ENCODE measurements at regions not wholly inside any gene's neighbourhood (a gene's known extent, or its start where the extent isn't known, plus 50 kb on each side); places are given as distances from the start of the nearest gene placed in this dataset.
"Not testable (repeated sequence)": the region's sequence is repeated elsewhere in the genome, so short reads cannot be mapped to it uniquely, and the experiment has no call there.

DNA sequence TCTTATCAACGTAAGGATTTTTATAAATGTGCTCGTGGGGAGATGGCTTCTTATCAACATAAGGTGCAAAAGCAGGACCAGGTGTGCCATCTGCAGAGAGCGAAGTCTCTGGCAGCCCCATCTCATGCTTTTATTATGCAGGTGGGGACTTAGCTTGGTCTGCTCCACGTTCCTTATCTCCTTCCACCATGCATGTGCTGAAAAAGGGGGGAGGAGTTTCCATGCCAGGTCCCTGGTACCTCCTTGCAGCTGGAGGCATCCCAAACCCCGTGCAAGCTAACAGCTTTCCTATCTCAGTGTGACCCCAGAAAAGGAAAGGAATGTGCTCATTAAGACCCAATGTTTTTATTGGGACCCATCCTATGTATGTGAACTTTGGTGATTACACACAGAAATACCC lies 608.5 kb downstream of the TMEM121 start:
- no peak overlapping the region for H3K4me3 ChIP-seq (ENCODE audit: low read depth, low read length)
- no peak for DNase-seq (ENCODE audit: low read depth)
- TF ChIP-seq, protein P1, sequence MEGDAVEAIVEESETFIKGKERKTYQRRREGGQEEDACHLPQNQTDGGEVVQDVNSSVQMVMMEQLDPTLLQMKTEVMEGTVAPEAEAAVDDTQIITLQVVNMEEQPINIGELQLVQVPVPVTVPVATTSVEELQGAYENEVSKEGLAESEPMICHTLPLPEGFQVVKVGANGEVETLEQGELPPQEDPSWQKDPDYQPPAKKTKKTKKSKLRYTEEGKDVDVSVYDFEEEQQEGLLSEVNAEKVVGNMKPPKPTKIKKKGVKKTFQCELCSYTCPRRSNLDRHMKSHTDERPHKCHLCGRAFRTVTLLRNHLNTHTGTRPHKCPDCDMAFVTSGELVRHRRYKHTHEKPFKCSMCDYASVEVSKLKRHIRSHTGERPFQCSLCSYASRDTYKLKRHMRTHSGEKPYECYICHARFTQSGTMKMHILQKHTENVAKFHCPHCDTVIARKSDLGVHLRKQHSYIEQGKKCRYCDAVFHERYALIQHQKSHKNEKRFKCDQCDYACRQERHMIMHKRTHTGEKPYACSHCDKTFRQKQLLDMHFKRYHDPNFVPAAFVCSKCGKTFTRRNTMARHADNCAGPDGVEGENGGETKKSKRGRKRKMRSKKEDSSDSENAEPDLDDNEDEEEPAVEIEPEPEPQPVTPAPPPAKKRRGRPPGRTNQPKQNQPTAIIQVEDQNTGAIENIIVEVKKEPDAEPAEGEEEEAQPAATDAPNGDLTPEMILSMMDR (conservative IDR thresholded peaks at IDR 0.05; ENCODE audit: low read depth, low read length) = no peak

DNA sequence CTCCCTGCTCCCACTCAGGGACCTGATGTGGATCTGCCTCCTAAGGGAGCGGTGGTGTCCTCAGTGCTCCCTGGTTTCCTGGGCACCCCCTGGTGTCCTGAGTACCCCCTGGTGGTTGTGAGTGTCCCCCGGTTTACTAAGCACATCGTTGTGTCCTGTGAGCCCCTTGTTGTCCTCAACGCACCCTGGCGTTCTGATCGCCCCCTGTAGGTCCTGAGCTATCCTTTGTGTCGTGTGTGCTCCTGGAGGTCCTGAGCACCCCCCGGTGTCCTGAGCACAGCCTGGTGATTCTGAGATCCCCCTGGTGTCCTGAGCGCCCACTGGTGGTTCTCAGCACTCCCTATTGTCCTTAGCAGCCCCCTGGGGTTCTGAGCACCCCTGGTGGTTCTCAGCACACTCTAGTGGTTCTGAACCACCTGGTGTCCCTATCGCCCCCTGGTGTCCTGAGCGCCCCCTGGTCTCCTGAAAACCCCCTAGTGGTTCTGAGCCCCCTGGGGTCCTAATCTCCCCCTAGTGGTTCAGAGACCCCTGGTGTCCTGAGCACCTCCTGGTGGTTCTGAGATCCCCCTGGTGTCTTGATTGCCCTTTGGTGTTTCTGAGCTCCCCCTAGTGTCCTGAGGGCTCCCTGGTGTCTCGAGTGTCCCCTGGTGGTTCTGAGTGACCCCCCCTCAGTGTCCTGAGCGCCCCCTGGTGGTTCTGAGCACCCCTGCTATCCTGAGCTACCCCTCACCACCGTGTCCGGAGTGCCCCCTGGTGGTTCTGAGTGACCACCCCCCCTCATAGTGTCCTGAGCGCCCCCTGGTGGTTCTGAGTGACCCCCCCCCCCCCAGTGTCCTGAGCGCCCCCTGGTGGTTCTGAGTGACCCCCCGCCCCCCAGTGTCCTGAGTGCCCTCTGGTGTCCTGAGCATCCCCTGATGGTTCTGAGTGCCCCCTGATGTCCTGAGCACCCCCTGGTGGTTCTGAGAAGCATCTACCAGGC lies 615.1 kb downstream of the TMEM121 start:
- DNase-seq (ENCODE audit: low read depth) = no peak
- TF ChIP-seq, protein P1 (conservative IDR thresholded peaks at IDR 0.05; ENCODE audit: low read depth, low read length) = no peak

DNA sequence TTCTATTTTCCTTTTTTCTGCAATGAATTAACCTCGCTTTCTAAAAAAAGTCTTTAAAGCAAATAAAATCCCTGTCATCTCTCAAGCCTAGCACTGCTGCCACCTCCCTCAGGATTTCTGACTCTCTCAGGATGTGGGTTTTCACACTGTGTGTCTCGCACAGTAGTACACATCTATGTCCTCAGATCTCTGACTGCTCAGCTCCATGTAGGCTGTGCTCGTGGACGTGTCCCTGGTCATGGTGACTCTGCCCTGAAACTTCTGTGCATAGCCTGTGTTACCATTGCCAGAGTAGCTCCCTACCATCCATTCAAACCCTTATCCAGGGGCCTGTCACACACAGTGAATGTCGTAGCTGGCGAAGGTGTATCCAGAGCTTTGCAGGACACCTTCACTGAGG lies 619.3 kb downstream of the TMEM121 start:
- not testable (repeated sequence) for H3K4me3 ChIP-seq (ENCODE audit: low read depth, low read length); DNase-seq (ENCODE audit: low read depth)

More for the DNA sequence above, 615.1 kb downstream of the TMEM121 start:
- no peak overlapping the region for H3K4me3 ChIP-seq (ENCODE audit: low read depth, low read length)

DNA sequence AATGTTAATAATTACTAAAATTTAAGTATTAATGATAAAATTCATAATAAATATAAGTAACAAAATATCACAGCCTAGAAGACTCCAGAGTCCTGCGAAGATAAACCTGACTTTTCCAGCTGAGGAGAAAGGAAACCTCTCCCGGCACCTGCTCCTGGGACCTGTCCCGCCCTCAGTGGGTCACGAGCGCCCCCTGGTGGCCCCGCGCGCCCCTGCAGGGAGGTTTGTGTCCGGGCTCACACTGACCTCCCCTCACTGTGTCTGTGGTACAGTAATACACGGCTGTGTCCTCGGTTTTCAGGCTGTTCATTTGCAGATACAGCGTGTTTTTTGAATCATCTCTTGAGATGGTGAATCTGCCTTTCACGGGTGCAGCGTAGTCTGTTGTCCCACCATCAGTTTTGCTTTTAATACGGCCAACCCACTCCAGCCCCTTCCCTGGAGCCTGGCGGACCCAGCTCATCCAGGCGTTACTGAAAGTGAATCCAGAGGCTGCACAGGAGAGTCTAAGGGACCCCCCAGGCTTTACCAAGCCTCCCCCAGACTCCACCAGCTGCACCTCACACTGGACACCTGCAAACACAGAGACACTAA lies 627.1 kb downstream of the TMEM121 start:
- DNase-seq (ENCODE audit: low read depth); H3K4me3 ChIP-seq (ENCODE audit: low read depth, low read length): not testable (repeated sequence)
- TF ChIP-seq, protein P1 (conservative IDR thresholded peaks at IDR 0.05; ENCODE audit: low read depth, low read length) = peak; percentile 71

DNA sequence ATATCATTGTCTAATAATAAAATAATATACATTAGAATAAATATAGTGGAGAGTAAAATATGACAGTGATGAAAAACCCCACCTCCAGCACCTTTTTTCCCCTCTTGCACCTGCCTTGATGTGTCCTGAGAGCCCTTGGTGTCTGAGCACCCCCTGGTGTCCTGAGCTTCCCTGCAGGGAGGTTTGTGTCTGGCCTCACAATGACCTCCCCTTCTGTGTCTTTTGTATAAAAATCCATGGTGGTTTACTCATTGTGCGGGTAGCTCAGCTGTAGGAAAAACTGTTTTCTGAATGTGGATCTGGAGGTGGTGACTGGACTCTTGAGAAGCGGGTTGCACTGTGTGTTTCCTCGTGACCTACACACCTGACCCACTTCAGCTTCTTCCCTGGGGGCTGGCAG lies 636.9 kb downstream of the TMEM121 start:
- TF ChIP-seq, protein P1 (conservative IDR thresholded peaks at IDR 0.05; ENCODE audit: low read depth, low read length) = no peak
- no peak overlapping the region for H3K4me3 ChIP-seq (ENCODE audit: low read depth, low read length)
- no peak for DNase-seq (ENCODE audit: low read depth)

DNA sequence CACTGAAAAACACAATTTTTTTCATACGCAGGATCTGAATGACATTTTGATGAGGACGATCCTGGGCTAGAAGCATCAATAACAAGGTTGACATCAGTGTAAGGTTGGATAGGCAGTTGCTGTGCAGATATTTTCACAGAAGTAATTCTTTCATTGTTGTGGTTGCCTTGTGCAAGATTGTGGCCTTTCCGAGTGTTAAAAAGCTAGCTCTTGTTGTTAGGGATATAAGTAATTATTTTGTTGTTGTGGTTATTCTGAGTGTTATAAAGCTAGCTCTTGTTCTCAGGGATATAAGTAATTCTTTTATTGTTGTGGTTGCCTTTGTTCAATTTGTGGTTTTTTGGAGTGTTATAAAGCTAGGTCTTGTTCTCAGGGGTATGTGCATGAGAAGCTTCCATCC lies 637.4 kb downstream of the TMEM121 start:
- not testable (repeated sequence) for DNase-seq (ENCODE audit: low read depth); H3K4me3 ChIP-seq (ENCODE audit: low read depth, low read length)

DNA sequence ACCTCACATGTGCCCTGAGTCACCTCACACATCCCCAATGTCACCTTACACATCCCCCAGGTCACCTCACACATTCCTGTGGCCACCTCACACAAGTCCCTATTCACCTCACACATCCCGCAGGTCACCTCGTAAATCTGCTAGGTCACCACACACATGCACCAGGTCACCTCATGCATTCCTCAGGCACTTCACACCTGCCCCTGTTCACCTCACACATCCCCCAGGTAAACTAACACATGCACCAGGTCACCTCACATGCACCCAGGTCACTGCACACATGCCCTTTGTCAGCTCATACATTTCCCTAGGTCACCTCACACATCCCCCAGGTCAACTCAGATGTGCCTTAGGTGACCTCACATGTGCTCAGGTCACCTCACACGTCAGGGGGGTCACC lies 639.8 kb downstream of the TMEM121 start:
- DNase-seq (ENCODE audit: low read depth) = no peak
- H3K4me3 ChIP-seq (ENCODE audit: low read depth, low read length) = no peak overlapping the region
- TF ChIP-seq, protein P1 (conservative IDR thresholded peaks at IDR 0.05; ENCODE audit: low read depth, low read length) = no peak
